ENCODE measurements at regions not wholly inside any gene's neighbourhood (a gene's known extent, or its start where the extent isn't known, plus 50 kb on each side); places are given as distances from the start of the nearest gene placed in this dataset.
A peak's percentile ranks its signal among the peaks of the same experiment; 100 is the strongest.

DNA sequence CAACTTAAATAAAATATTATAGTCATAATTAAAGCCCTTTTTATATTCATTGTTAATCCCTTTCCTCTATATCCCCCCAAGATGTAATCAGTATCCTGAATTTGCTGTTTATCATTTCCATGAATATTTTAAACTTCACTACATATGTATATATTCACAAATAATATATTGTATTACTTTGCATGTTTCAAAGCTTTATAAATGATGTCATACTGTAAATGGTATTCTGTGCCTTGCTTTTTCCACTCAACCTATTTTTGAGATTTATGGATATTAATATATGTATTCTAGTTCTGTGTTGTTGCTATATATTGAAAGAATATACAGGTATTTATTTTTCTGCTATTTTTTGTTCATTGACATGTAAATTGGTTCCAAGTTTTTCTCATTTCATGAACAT lies 173.1 kb downstream of the CCDC71L start:
- FAIRE-seq (no peak), DNase-seq (ENCODE audit: low spot score in 2 of 2) (no peak)

DNA sequence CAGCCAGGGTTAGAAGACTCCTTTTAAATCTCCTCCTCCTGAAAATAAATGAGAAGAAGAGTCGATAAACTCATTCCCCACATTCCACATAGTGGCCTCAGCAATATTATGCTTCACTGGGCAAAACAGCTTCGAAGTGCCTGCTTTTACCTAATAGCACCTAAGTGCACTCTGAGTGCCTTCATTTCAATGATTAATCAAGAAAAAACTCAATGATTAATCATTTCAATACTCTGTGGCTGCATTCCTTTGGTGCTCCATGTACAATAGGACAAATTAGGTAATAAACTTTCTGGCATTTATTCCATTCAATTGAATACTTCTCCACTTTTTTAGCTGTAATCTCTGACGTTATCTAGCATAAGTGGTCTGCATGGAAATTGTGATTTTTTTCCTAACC lies 174.6 kb downstream of the CCDC71L start:
- FAIRE-seq (no peak), DNase-seq (ENCODE audit: low spot score in 2 of 2) (no peak)

DNA sequence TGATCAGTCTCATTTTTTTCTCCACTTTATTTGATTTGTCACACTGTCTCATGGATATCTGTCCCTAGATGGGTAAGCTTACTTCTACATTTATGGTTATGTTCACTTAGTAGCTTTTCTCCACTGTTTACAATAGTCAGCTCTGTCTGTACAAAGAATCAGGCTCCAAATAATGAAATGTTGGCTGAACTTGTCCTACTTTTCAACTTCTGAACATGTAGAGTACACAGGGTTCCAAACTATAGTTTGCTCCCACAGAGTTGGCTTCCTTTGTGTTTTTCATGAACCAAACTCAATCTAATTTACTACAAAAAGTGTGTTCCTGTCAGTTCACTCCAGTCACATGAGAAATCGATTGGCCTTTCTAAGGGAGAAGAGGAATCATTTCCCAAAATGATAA lies 175.0 kb downstream of the CCDC71L start:
- DNase-seq (ENCODE audit: low spot score in 2 of 2) (no peak), FAIRE-seq (no peak)

DNA sequence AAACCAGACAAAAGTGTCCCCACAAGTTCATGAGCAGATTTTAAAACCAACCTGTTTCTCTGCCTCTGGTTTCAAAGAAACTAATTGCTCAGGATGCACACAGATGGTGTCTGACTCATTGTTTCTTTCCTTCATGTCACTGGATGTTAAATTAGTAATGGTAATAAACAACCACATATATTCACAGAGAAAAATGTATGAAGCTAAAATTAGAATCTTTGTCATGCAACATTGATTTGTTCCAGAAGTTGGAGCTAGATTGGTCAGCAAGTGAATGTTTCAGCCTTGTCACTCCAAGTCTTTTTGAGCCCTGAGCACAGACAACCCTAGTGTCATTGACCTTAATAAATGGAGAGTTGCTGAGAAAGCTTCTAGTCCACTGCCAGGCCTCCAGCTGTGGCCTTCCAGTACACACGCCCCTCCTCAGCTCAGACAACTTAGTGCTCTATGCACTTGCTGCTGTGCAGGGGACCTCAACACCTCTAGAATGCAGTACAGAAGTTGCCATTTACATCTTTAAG lies 175.9 kb downstream of the CCDC71L start:
- FAIRE-seq = no peak

DNA sequence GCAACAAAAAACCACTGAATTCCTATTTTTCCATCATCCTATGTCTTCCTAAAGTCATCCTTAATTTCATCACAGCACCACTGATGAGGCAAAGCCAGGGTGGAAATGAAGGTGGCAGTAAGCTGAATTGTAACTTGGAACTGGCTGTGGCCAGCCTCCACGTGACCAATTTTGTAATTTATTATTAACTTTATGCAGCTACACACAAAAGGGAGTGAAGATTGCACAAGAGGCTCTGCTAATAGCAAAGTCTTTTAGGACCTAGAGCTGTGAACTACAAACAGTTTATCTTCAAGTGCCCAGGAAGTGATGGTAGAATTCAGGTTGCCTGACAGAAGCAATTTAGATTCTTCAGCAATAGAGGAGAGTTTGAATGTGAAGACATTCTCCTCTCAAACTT lies 176.4 kb downstream of the CCDC71L start:
- DNase-seq (ENCODE audit: low spot score in 2 of 2) = no peak
- no peak for FAIRE-seq

More for the DNA sequence above, 175.9 kb downstream of the CCDC71L start:
- DNase-seq (ENCODE audit: low spot score in 2 of 2) = no peak

DNA sequence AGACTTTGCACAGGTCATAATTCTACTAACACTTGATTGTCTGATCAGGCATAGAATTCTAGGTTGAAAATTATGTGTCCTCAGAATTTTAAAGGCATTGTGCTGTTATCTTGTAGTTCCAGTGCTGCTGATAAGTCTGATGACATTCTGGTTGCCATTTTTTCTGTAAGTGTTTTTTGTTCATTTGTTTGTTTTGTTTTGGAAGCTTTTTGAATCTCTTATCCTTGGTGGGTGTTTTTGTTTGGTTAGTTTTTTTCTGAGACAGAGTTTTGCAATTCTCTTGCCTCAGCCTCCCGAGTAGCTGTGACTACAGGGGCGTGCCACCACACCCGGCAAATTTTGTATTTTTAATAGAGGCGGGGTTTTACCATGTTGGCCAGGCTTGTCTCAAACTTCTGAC lies 178.9 kb downstream of the CCDC71L start:
- no peak for DNase-seq (ENCODE audit: low spot score in 2 of 2)
- no peak for FAIRE-seq

DNA sequence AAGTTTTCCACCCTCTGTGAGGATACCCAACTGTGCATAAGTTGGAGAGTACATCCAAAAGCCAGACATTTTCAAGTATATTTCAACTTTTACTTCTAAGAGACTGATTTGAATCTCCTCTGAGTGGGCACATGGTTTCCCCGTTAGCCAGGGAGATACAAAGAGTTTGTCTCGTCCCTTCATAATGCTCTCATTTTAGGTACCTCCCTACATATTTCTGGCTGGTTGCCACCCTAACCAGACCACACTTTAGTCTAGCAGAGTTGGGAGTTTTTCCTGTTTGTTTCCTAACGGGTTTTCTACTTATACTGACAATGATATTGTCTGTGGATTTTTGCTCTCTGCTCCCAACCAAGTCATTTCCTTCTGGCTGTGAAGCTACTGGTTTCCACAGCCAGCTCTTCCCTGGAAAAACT lies 180.3 kb downstream of the CCDC71L start:
- no peak for FAIRE-seq
- no peak for DNase-seq (ENCODE audit: low spot score in 2 of 2)

DNA sequence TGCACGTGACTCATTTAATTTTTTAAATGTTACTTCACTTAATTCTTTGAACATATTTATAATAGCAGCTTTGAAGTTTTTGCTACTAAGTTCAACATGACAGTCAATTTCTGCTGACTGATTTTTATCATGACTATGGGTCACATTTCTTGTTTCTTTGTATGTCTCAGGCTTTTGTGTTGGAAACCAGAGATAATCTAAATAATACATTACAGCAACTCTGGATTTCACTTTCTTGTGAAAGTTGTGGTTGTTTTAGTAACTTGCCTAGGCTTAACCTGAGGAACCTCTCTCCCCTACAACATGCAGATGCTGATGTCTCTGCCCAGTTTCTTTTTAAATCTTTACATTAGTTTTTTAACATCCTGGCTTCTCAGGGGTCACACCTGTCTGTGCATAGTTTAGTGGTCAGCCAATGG lies 180.8 kb downstream of the CCDC71L start:
- FAIRE-seq (no peak), DNase-seq (ENCODE audit: low spot score in 2 of 2) (no peak)

DNA sequence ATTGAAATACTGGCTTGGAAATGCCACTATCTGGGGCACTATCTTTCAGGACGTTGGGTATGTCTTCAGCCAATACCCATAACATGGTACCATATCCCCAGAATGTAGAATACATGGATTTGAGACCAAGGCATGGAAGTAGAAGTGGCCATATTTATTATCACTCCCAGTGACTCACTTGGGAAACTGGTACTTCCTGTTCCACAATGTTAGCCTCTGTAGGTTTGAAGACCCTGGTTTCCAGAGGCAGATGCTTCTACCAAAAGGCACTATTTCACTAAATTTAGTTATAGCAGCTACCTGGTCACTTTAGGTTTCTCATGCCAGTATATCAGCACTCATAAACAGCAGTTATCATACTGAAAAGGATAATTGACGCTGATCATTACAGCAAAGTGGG lies 184.2 kb downstream of the CCDC71L start:
- FAIRE-seq (no peak), DNase-seq (ENCODE audit: low spot score in 2 of 2) (no peak)

DNA sequence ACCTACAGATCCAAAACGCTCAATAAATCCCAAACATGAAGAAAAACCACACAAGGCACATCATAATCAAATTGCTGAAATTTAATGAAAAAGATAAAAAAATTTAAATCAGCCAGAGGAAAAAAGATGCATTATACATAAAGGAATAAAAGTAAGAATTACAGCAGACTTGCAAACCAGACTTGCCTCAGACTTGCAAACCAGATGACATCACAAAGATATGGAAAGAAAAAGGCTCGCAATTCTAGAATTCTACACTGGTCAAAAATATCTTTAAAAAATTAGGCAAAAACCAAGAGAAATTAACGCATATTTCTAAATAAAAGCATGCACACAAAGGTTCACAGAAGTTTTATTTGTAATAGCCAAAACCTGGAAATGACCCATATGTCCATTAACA lies 188.0 kb upstream of the NAMPT start:
- FAIRE-seq = no peak
- no peak for DNase-seq (ENCODE audit: low spot score in 2 of 2)

DNA sequence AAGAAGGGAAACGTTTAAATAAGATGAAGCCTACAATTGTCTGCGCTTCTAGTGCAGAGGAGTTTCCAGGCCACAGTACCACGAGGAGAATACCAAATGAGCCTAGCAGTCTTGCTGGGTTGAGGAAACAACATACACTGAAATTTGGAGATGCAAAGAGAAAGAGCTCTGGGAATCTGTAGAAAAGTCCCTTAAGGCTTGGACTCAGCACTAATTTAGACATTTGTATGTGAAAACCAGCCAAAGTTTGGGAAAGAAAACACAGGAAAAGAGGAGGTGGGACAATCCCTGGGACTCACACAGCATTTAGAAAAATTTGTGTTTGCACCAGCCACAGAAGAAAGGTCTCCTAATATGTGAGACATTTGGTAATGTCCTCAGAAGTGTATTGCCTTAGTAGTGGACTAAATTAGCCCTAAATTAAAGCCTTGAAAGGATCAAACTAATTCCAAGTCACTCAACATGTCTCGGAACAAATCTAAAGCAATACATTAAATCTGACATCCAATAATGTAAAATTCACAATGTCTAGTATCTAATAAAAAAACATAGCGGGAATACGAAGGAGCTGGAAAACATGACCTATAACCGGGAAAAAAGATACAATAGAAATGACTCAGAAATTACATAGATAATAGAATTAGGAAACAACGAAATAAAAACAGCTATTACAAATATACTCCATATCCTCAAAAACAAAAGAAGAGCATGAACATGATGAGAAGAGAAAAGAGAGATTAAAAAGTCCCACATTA lies 187.1 kb upstream of the NAMPT start:
- peak; percentile 15 for FAIRE-seq

DNA sequence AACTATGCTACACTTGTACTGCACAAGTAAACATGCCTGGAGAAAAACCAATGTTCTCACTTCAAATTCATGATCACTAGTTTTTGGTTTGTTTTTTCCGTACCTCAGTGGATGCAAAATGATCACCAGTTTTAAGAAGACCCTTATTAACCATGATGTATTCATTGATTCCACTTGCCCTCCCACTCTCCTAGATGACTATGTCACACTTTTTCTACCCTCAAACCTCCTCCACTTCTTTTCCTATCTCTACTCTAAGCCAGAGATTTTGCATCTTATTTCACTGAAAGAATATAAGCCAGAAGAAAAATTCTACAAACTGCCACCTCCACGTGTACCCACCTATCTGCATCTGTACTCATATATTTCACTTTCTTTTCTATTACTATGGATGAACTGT lies 186.2 kb upstream of the NAMPT start:
- FAIRE-seq = no peak
- DNase-seq (ENCODE audit: low spot score in 2 of 2) = no peak

More for the DNA sequence above, 187.1 kb upstream of the NAMPT start:
- no peak for DNase-seq (ENCODE audit: low spot score in 2 of 2)

DNA sequence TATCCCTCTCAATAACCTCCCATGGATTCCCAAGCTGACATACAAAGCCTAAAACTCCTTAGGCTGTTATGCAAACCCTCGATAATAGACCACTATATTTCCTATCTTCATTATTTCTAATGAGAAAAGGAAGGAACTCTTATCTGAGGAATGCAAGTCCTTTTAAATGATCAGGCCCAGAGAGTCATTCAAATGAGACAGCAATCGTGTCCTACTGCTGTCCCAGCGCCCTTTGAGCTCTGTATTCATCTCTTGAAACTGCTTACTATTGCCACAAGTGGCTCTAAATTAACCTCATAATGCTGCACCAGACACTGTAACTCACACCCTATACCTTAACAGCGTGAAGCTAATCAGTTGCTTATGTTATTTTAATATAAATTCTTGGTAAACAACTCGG lies 182.1 kb upstream of the NAMPT start:
- no peak for DNase-seq (ENCODE audit: low spot score in 2 of 2)
- no peak for FAIRE-seq

DNA sequence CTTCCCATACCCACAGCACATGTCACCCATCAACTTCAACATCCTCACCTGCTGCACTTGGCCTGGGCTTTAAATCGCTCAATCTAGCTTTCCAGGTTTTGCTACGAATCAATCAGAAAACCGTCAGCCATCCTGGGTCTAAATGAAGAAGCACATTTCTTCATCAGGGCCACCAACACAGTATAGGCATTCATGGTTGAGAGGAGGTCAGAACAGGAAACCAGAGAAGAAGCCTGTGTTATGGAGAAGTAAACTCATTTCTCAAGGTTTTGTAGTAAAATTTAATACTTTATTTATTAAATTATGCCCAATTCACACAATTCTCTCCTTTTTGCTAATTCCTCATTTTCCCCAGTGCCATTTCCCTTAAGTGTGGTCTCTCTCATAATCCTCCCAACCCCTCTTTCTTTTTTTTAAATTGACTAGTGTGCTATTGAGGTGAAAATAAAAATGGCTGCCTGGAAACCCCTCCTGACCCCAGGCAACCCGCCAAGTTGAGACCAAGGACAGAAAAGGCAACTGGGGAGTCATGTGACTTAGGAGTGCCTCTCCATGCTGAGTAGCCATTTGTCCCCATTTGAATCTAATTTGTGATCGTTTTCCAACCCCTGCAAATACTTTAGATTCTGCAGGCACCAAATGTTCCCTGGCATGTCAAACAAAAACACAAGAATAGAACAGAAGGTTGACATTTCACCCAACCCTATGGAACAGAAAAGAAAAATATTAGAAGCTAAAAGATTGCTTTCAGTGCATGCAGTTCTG lies 181.1 kb upstream of the NAMPT start:
- no peak for FAIRE-seq
- DNase-seq (ENCODE audit: low spot score in 2 of 2) = no peak

DNA sequence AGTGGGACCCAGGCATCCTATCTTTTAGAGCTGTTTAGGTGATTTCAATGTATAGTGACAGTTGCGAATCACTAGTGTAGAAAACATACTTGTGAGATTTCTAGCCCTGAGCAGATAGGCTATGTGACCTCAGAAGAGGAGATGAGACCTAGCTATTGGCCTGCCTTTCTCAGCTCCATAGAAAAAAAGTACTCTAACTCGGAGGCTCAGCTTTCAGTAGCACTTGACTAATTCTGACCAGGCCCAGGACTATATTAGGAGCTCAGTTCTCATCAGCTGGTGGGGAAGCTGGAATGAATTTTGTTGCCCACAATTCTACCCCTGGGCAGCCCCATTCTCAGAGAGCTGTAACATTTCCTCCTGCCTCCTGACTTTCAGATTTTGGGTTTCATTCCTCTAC lies 179.9 kb upstream of the NAMPT start:
- DNase-seq (ENCODE audit: low spot score in 2 of 2) = no peak
- FAIRE-seq = no peak

DNA sequence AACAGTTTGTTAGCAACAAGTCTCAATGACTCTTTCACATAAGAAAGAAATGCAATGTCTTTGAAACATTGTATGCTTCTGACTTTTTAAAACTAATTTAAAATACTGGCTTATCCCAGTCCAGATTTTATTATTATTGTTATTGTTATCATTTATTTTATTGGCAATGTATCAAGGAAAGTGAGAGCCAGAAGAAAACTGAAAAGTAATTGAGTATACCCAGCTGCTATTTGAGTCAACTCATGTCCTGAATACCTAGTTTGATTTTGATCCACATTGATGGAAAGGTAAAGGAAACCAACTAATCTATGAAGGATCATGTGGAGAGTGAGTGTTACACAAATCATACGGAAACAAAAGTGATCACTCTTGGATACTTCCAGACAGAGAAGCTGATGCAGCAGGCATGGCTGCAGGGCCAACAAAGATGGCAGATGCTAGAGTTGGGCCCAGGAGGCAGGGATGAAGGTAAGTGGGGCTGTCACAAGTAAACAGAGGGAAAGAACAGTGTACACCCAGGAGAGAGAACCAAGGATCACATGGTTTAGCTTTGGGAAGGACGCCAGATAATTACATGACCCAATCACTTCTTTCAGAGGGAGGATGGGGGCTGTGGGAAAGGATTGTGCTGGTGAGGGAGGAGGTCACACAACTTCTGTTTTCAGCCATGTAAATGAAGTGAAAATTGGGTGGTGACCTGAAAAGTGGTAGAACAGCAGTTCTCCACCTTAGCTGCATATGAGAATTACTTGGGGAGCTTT lies 179.2 kb upstream of the NAMPT start:
- DNase-seq (ENCODE audit: low spot score in 2 of 2) (no peak), FAIRE-seq (no peak)

DNA sequence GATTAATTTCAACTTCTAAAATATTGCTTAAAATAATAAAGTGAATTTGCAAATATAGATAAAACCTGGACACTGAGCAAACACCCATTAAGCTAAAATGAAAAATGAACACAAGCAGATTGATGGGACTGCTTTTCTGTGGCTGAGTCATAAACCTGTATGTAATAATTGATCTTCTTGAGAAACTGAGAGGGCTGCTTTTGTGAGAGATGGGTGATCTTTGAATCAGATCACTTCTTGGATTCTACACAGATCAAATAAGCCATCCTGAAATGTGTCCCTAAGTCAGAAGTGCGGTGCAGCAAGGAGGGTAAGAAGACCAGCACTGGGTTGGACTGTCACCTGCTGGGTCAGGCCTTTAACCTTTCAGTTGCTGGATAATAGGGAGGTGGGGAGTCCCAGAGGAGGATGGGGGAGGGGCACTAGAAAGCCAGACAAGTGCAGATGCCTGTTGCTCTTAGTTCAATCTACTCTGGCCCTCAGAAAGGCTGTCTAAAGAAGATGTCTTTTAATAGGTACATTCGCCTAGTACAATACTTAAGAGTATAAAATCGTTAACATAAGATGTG lies 178.2 kb upstream of the NAMPT start:
- FAIRE-seq (no peak), DNase-seq (ENCODE audit: low spot score in 2 of 2) (no peak)

DNA sequence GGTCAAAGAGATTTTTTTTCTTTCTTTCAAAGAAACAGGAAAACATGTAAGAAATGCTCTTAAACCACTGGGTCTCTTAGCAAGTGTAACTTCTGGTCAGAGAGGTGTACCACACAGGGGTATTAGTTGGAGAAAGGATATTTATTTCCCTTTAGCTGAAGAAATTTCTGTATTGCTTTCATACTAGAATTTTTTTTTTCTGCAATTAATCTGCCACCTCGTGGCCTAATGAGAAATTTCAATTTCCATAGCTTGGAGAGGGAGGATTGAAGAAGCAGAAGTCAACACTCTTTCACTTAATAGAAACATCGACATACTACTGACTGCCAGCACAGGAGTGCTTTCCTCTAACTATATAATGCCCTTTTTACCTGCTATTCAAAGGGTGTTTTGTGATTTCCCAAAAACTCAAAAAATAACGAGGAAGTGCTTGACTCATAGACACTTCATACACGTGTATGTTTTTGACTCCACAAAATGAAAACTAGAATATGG lies 177.6 kb upstream of the NAMPT start:
- FAIRE-seq = peak; percentile 45
- peak; percentile 3 to 12 for DNase-seq (ENCODE audit: low spot score in 2 of 2)

DNA sequence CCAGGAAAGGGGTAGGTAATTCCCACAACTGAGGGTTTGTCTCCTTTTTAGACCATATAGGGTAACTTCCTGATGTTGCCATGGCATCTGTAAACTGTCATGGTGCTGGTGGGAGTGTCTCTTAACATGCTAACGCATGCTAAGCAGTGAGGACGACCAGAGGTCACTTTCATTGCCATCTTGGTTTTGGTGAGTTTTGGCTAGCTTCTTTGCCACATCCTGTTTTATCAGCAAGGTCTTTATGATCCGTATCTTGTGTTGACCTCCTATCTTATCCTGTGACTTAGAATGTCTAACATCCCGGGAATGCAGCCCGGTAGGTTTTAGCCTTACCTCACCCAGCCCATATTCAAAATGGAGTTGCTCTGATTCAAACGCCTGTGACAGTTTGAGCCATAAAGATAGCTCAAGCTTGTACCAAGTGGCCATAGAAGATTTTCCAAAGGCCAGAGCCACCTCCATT lies 176.0 kb upstream of the NAMPT start:
- FAIRE-seq = no peak
- DNase-seq (ENCODE audit: low spot score in 2 of 2) = no peak

DNA sequence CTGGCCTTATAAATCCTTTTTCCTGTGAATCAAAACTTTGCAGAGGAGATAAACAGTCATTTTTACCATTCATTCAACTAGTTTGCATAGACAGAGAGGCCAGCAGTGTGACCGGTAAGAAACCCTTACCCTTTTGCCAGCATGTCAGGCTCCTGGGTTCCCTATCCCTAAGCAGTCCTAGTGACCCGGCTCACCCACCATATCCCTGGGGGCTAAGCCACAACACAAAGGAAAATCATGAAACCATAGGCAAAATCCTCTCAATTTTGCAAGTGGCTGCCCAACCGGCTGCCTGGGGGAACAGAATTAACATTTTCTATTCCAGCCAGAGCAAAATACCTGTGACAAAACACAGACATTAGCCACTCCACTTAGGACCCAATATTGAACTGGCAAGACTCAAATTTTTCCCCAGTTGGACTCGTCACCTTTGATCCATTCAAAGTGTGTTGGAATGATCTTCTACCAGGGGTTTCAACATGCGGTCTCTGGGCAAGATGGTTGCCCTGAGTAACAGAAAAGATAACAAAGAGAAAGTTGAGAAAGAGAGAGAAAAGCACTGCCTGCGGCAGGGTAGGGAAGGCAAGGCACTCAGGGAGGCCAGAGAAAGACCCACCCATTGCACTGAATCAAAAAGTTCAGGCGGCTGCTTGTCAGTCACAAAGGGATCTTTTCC lies 174.8 kb upstream of the NAMPT start:
- no peak for FAIRE-seq
- DNase-seq (ENCODE audit: low spot score in 2 of 2) = no peak
